Calu3 (cell line): ENCODE measurements at regions not wholly inside any gene's neighbourhood (a gene's known extent, or its start where the extent isn't known, plus 50 kb on each side); places are given as distances from the start of the nearest gene placed in this dataset.

Experiments
- BruUV-seq: library from RNA; stranded (reverse); fragments of 400-500 nt; replicated peaks from 2 replicates; lab custom pipeline; 2021; lab: Mats Ljungman, UMichigan
- CTCF ChIA-PET: fragments of 300-600 bp; sonication (Branson Sonifier 250); formaldehyde crosslinking; loops from one replicate; lab custom pipeline; 2022; ENCODE audit warnings: antibody characterized with exemption; lab: Charles Lee
- DNase-seq: peaks from one replicate; pipeline ENCODE4 v3.0.0; 2022
- H3K27ac Mint-ChIP-seq: one replicate; pipeline ENCODE4 v1.8.0; 2022; ENCODE audit warnings: mixed read lengths; ENCODE audit not compliant: unreplicated experiment
- H3K27me3 Mint-ChIP-seq: one replicate; pipeline ENCODE4 v1.8.0; 2022; ENCODE audit warnings: mixed read lengths; ENCODE audit not compliant: unreplicated experiment
- H3K36me3 Mint-ChIP-seq: one replicate; pipeline ENCODE4 v1.8.0; 2022; ENCODE audit warnings: mild to moderate bottlenecking, moderate library complexity, mixed read lengths; ENCODE audit not compliant: insufficient read depth, unreplicated experiment
- H3K4me1 Mint-ChIP-seq: one replicate; pipeline ENCODE4 v1.8.0; 2022; ENCODE audit warnings: mild to moderate bottlenecking, low read depth, mixed read lengths; ENCODE audit not compliant: unreplicated experiment
- H3K4me3 Mint-ChIP-seq: one replicate; pipeline ENCODE4 v1.8.0; 2022; ENCODE audit warnings: mild to moderate bottlenecking, low read depth, moderate library complexity, mixed read lengths; ENCODE audit not compliant: unreplicated experiment
- H3K9me3 Mint-ChIP-seq: one replicate; pipeline ENCODE4 v1.8.0; 2022; ENCODE audit warnings: low read depth, mixed read lengths; ENCODE audit not compliant: unreplicated experiment
- CTCF ChIP-seq: fragments of 200-600 bp; IDR thresholded peaks from one replicate; pipeline ENCODE4 v1.8.0; 2022; ENCODE audit warnings: antibody characterized with exemption; ENCODE audit not compliant: unreplicated experiment
- intact Hi-C: fragments of 100-400 bp; cut with micrococcal nuclease; formaldehyde crosslinking; loops from one replicate; pipeline ENCODE4 v1.10.0; 2022; ENCODE audit not compliant: unreplicated experiment

GRCh38 chr5:114038756-114039155, 323.1 kb upstream of the KCNN2 start:
- Mint-ChIP-seq H3K27me3 (no peaks in the 10 kb centered on the region), H3K4me1 (no peaks in the 10 kb centered on the region), H3K9me3 (peaks cover 4% of the 10 kb centered on the region), H3K27ac (no peak overlapping the region), H3K4me3 (no peak overlapping the region), H3K36me3 (no peaks in the 10 kb centered on the region)
- no TSS peak for BruUV-seq
- TF ChIP-seq CTCF = no peak
- DNase-seq = no peak
- CTCF ChIA-PET = no interaction called here
- intact Hi-C loops = no loop called here

GRCh38 chr5:114050087-114050486, 311.8 kb upstream of the KCNN2 start:
- CTCF ChIA-PET = no interaction called here
- peaks cover 2% of the 10 kb centered on the region for H3K9me3 Mint-ChIP-seq
- H3K36me3 Mint-ChIP-seq = no peaks in the 10 kb centered on the region
- DNase-seq = no peak
- intact Hi-C loops = no loop called here
- BruUV-seq = no TSS peak
- H3K27me3 Mint-ChIP-seq = peaks cover 20% of the 10 kb centered on the region
- no peak overlapping the region for H3K27ac Mint-ChIP-seq
- H3K4me3 Mint-ChIP-seq = no peak overlapping the region
- no peak for TF ChIP-seq CTCF
- H3K4me1 Mint-ChIP-seq = no peaks in the 10 kb centered on the region

GRCh38 chr5:114053372-114053771, 308.5 kb upstream of the KCNN2 start:
- intact Hi-C loops = no loop called here
- no peak for DNase-seq
- no TSS peak for BruUV-seq
- H3K9me3 Mint-ChIP-seq = peaks cover 5% of the 10 kb centered on the region
- H3K4me3 Mint-ChIP-seq = no peak overlapping the region
- CTCF ChIA-PET = no interaction called here
- no peak for TF ChIP-seq CTCF
- no peaks in the 10 kb centered on the region for H3K4me1 Mint-ChIP-seq
- H3K36me3 Mint-ChIP-seq = no peaks in the 10 kb centered on the region
- H3K27me3 Mint-ChIP-seq = peaks cover 45% of the 10 kb centered on the region
- no peak overlapping the region for H3K27ac Mint-ChIP-seq

GRCh38 chr5:114054594-114054993, 307.3 kb upstream of the KCNN2 start:
- no TSS peak for BruUV-seq
- no peak overlapping the region for H3K4me3 Mint-ChIP-seq
- no peaks in the 10 kb centered on the region for H3K4me1 Mint-ChIP-seq
- H3K27ac Mint-ChIP-seq = no peak overlapping the region
- intact Hi-C loops = no loop called here
- H3K36me3 Mint-ChIP-seq = no peaks in the 10 kb centered on the region
- TF ChIP-seq CTCF = no peak
- CTCF ChIA-PET = interaction anchor here (0.6 kb wide), 1 partner anchor 80 kb away, joined by 4 read pairs; no protein-coding TSS in a partner anchor
- peaks cover 7% of the 10 kb centered on the region for H3K9me3 Mint-ChIP-seq
- H3K27me3 Mint-ChIP-seq = peaks cover 57% of the 10 kb centered on the region
- no peak for DNase-seq
